IgD-negative memory B cell (primary cell): ENCODE measurements at regions not wholly inside any gene's neighbourhood (a gene's known extent, or its start where the extent isn't known, plus 50 kb on each side); places are given as distances from the start of the nearest gene placed in this dataset.

Experiments
- H3K27ac Mint-ChIP-seq, 3 donors: one replicate each; pipeline ENCODE4 v1.8.0; 2020 to 2022; ENCODE audit warnings: mild to moderate bottlenecking in 3 of 3, mixed read lengths in 3 of 3, moderate library complexity in 1 of 3
- H3K27me3 Mint-ChIP-seq: one replicate; pipeline ENCODE4 v1.8.0; 2021; ENCODE audit warnings: mixed read lengths
- H3K36me3 Mint-ChIP-seq: one replicate; pipeline ENCODE4 v1.8.0; 2020; ENCODE audit warnings: mild to moderate bottlenecking, mixed read lengths
- H3K4me1 Mint-ChIP-seq, 3 donors: one replicate each; pipeline ENCODE4 v1.8.0; 2020 to 2022; ENCODE audit warnings: mixed read lengths in 3 of 3, mild to moderate bottlenecking in 1 of 3
- H3K4me3 Mint-ChIP-seq, 4 donors: one replicate each; pipeline ENCODE4 v1.8.0; 2020 to 2022; ENCODE audit warnings: mild to moderate bottlenecking in 4 of 4, mixed read lengths in 4 of 4, moderate library complexity in 3 of 4
- H3K9me3 Mint-ChIP-seq, 3 donors: one replicate each; pipeline ENCODE4 v1.8.0; 2020 to 2021; ENCODE audit warnings: mixed read lengths in 3 of 3, mild to moderate bottlenecking in 1 of 3

GRCh38 chr16:51773071-51773890 lies 622.2 kb upstream of the SALL1 start:
- Mint-ChIP-seq H3K9me3 (peaks cover 0 to 5% (median 5%) of the 10 kb centered on the region in 3 donors), H3K4me1 (no peaks in the 10 kb centered on the region), H3K27ac (no peak overlapping the region)

DNA sequence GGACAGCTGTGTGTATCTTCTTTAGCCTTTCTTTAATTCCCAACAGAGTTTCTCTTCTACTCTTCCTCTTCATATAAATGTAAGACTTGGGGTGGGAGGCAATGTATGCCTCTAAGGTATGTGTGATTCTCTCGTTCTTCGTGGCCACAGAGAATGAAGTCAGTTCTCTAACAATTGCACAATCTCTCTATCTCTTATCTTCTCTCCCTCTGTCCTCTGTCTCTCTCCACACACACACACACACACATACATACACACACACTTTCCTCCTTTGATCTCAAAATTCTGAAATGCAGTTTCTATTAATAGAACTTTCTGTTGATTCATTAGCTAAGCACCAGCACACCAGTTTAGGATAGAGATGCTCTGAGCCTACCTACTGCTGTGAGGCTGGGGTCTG lies 615.7 kb upstream of the SALL1 start:
- Mint-ChIP-seq H3K36me3 (no peaks in the 10 kb centered on the region), H3K27me3 (peaks cover 1% of the 10 kb centered on the region), H3K9me3 (peaks cover 0 to under 1% (median 0%) of the 10 kb centered on the region in 3 donors), H3K4me1 (no peaks in the 10 kb centered on the region), H3K4me3 (no peak overlapping the region), H3K27ac (no peak overlapping the region)

More at GRCh38 chr16:51773071-51773890, 622.2 kb upstream of the SALL1 start:
- Mint-ChIP-seq H3K27me3 (no peaks in the 10 kb centered on the region), H3K4me3 (no peak overlapping the region), H3K36me3 (no peaks in the 10 kb centered on the region)

DNA sequence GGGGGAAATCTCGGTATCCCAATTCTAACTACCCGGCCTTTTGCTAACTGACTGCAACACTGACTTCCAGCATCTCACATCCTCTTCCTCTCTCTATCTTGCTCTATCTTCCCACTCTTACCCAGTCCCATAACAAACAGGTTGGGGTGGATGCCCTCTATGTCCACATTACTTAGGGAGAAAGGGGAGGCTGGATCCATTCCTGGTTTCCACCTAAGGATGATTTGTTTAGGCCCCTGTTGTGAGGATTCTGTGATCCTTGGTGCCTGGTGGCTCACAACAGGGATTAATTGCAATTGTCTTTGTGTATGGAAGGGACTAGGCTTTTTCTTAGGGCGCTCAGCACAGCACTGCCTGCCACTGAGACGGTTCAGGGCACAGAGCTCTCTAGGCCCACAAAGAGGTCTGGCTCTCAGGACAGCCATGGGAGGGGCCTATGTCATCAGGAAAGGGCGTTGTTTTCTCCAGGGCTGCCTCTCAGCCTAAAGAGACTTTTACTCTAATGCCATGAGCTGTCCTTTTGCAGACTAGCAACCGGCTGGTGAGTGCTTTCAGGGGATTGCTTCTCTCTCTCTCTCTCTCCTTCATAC lies 612.1 kb upstream of the SALL1 start:
- no peaks in the 10 kb centered on the region for H3K4me1 Mint-ChIP-seq
- peaks cover 4% of the 10 kb centered on the region for H3K27me3 Mint-ChIP-seq
- H3K9me3 Mint-ChIP-seq = peaks cover 0 to 3% (median 0%) of the 10 kb centered on the region in 3 donors

DNA sequence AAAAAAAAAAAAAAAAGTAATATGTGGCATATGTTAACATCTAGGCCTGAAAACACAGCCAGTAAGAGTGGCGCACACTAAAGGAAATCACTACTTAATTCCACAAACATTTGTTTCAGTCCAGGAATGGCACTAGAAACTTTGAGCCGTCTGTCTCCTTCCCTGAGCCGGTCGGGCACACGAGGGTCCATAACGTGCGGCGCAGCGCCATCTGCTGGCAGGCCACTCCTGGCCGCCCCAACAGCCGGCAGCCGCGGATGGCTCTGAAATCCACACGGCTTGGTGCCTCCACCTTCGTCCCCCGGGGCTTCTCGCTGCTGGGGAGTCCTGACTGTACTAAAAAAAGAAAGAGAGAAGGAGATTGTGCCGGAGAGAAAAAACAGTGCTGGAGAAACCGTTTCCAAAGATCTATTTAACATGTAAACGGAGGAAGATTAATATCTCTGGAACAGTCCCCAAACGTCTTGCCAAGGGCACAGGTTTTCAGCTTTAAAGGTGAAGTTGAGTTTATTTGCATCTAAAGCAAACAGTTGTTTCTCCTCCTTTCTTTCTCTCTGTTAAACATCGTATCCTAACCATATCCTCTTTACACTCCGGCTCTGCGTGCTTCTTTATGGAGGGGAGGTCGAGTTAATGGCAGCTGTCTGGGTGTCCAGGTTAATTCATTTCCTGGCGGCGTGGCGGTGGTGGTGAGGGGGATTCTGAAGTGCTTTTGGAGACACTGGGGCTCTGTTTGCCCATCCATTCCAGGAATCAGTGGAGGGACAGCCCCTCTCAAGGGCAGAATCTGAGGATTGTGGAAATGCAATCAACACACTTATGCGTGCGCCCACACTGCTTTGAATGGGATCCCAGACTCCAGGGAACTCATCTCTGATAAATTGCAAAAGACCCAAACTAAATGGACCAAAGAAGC lies 611.3 kb upstream of the SALL1 start:
- Mint-ChIP-seq H3K36me3 (no peaks in the 10 kb centered on the region), H3K9me3 (peaks cover 0 to 3% (median 0%) of the 10 kb centered on the region in 3 donors), H3K27me3 (peaks cover 4% of the 10 kb centered on the region)

More for the DNA sequence above, 612.1 kb upstream of the SALL1 start:
- H3K27ac Mint-ChIP-seq = no peak overlapping the region
- H3K36me3 Mint-ChIP-seq = no peaks in the 10 kb centered on the region
- no peak overlapping the region for H3K4me3 Mint-ChIP-seq

DNA sequence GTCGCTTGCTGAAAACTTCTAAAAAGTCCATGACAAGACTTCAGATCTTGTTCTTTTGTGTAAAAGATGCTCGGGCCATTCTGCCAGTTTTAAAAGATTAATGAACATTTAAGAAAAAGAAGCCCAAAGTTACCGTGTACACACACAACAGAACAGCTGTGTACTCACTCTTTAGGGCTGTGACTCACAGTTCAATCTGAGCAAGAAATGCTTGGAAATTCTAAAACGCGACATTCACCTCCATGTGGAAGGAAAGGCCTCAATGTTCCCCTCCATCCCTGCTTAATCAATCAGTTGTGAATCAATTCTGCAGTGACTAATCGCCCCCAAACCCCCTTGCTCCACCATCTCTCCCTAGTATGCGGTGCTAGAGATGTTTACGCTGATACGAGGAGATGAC lies 609.9 kb upstream of the SALL1 start:
- Mint-ChIP-seq H3K4me3 (no peak overlapping the region), H3K27ac (no peak overlapping the region), H3K9me3 (peaks cover 0 to 3% (median 0%) of the 10 kb centered on the region in 3 donors), H3K27me3 (peaks cover 5% of the 10 kb centered on the region), H3K36me3 (no peaks in the 10 kb centered on the region), H3K4me1 (no peaks in the 10 kb centered on the region)

More for the DNA sequence above, 611.3 kb upstream of the SALL1 start:
- no peak overlapping the region for H3K27ac Mint-ChIP-seq
- no peak overlapping the region for H3K4me3 Mint-ChIP-seq
- no peaks in the 10 kb centered on the region for H3K4me1 Mint-ChIP-seq

- Mint-ChIP-seq H3K4me1 (no peaks in the 10 kb centered on the region), H3K36me3 (no peaks in the 10 kb centered on the region), H3K27me3 (peaks cover 5% of the 10 kb centered on the region), H3K4me3 (no peak overlapping the region), H3K27ac (no peak overlapping the region), H3K9me3 (peaks cover 0 to 3% (median 0%) of the 10 kb centered on the region in 3 donors)
Measured at GRCh38 chr16:51759999-51760398, 608.9 kb upstream of the SALL1 start.

GRCh38 chr16:51759329-51759728 lies 608.3 kb upstream of the SALL1 start:
- Mint-ChIP-seq H3K27ac (no peak overlapping the region), H3K4me1 (no peaks in the 10 kb centered on the region), H3K36me3 (no peaks in the 10 kb centered on the region), H3K4me3 (no peak overlapping the region), H3K9me3 (peaks cover 0 to 6% (median 0%) of the 10 kb centered on the region in 3 donors), H3K27me3 (peaks cover 5% of the 10 kb centered on the region)

DNA sequence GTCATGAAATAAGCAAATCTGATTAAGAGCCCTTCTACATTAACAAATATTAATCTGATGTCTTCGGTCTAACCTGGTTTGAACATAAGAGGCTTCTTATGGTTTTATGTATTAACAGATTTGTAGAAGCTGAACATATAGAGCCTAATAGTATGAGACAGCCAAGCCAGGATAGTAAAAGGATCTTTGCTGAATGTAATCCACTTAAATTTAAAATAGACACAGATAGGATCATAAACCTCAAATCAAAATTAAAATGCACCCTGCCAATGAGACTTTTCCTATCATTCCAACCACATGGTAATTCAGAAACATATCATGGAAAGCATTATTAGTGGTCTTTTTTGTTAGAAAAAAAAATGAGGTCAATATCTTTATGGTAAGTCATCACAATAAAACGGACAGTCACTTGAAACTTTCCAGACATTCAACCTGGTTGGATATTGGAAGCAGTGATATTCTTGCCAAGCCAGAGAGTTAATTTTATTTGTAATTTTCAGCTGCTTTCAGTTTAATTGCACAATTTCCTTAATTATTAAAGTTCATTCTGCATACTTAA lies 606.9 kb upstream of the SALL1 start:
- Mint-ChIP-seq H3K27me3 (peaks cover 4% of the 10 kb centered on the region), H3K36me3 (peaks cover 2% of the 10 kb centered on the region), H3K4me3 (no peak overlapping the region), H3K4me1 (no peaks in the 10 kb centered on the region), H3K9me3 (peaks cover 0 to 7% (median 2%) of the 10 kb centered on the region in 3 donors), H3K27ac (no peak overlapping the region)

GRCh38 chr16:51757505-51757904 lies 606.4 kb upstream of the SALL1 start:
- no peaks in the 10 kb centered on the region for H3K4me1 Mint-ChIP-seq
- no peak overlapping the region for H3K4me3 Mint-ChIP-seq
- H3K9me3 Mint-ChIP-seq = peaks cover 0 to 9% (median 2%) of the 10 kb centered on the region in 3 donors
- H3K36me3 Mint-ChIP-seq = peaks cover 2% of the 10 kb centered on the region
- peaks cover 4% of the 10 kb centered on the region for H3K27me3 Mint-ChIP-seq
- no peak overlapping the region for H3K27ac Mint-ChIP-seq

GRCh38 chr16:51757124-51757470 lies 606.0 kb upstream of the SALL1 start:
- Mint-ChIP-seq H3K9me3 (peaks cover 0 to 11% (median 2%) of the 10 kb centered on the region in 3 donors), H3K4me3 (no peak overlapping the region), H3K4me1 (no peaks in the 10 kb centered on the region), H3K27me3 (peaks cover 4% of the 10 kb centered on the region), H3K27ac (no peak overlapping the region), H3K36me3 (peaks cover 2% of the 10 kb centered on the region)

DNA sequence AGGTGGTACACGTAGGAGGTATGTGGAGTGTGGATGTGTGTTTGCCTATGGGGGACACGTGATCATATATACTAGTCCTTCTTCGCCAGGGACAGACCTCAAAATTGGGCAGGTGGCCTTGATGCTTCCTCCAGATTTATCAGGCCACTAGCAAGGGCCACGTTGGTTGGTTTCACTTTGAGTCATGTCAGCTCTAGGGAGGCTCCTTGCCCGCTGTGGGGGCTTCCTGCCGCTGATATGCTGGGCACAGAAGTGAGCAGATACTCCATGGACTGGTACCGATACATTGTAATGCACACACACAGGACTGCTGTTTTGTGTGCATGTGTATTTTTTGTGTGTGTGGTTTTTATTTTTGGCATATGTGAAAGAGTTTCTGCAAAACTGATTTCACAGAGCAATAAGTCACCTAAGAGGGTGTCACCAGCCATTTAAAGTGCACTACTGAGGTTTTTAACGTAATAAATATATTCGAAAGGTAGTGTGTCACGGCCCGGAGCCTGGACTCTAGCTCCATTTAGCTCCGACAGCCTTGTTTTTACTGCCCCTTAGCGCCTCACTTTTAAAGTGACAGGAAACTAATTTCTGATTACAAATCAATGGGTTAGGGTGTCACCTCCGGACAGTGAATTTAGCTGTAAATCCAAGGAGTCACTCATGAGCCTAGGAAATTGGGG lies 605.5 kb upstream of the SALL1 start:
- H3K4me1 Mint-ChIP-seq = no peaks in the 10 kb centered on the region
- no peak overlapping the region for H3K27ac Mint-ChIP-seq
- peaks cover 2% of the 10 kb centered on the region for H3K36me3 Mint-ChIP-seq
- H3K9me3 Mint-ChIP-seq = peaks cover 0 to 8% (median 2%) of the 10 kb centered on the region in 3 donors
- H3K27me3 Mint-ChIP-seq = peaks cover 4% of the 10 kb centered on the region
- H3K4me3 Mint-ChIP-seq = no peak overlapping the region

GRCh38 chr16:51755577-51756355 lies 604.7 kb upstream of the SALL1 start:
- peaks cover 0 to 7% (median 2%) of the 10 kb centered on the region in 3 donors for H3K9me3 Mint-ChIP-seq
- no peak overlapping the region for H3K27ac Mint-ChIP-seq
- peaks cover 2% of the 10 kb centered on the region for H3K36me3 Mint-ChIP-seq
- H3K27me3 Mint-ChIP-seq = peaks cover 4% of the 10 kb centered on the region
- no peaks in the 10 kb centered on the region for H3K4me1 Mint-ChIP-seq
- H3K4me3 Mint-ChIP-seq = no peak overlapping the region

- Mint-ChIP-seq H3K27ac (no peak overlapping the region), H3K4me3 (no peak overlapping the region), H3K9me3 (peaks cover 0 to 7% (median 2%) of the 10 kb centered on the region in 3 donors), H3K27me3 (peaks cover 4% of the 10 kb centered on the region), H3K36me3 (peaks cover 2% of the 10 kb centered on the region), H3K4me1 (no peaks in the 10 kb centered on the region)
Measured at GRCh38 chr16:51755039-51755501, 604.0 kb upstream of the SALL1 start.
